ENCODE measurements at regions not wholly inside any gene's neighbourhood (a gene's known extent, or its start where the extent isn't known, plus 50 kb on each side); places are given as distances from the start of the nearest gene placed in this dataset.

DNA sequence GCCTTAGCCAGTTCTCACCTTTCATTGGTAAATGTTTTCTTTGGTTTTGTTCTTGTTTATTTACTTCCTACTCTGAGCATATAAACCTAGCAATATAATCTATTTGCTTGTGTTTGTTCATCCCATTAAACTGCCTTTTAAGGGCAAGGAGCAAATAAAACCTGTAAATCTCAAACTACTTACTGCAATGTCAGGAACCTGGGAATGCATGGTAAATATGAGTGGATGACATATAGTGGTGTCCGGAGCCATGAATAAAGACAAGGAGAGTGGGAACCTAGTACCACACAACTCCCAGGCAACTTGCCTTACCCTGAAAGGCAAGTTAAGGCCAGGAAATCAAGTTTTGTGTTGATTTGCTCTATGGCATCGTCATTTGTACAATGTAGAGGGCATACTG lies 1133.7 kb upstream of the NCAM2 start:
- Mint-ChIP-seq H3K4me3 (no peak overlapping the region), H3K27ac (no peak overlapping the region), H3K9me3 (no peaks in the 10 kb centered on the region), H3K27me3 (no peaks in the 10 kb centered on the region), H3K4me1 (no peaks in the 10 kb centered on the region), H3K36me3 (ENCODE audit: low read depth) (no peaks in the 10 kb centered on the region)
- DNase-seq = no peak
- ChIA-PET POLR2A (no interaction called here), CTCF (no interaction called here)

DNA sequence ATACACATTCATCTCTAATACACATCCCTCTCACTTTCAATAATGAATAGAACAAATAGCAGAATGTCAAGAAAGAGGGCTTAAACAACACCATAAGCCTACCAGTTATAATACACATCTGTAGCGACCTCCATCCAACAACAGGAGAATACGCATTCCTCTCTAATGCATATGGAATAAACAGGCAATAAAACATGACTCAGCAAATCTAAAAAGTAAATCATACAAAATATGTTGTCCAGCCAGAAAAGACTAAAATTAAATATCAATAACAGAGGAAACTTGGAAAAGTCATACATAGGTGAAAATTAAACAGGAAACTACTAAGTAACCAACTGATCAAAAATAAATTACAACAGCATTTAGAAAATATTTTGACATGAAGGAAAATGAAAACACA lies 1127.5 kb upstream of the NCAM2 start:
- no peaks in the 10 kb centered on the region for H3K36me3 Mint-ChIP-seq (ENCODE audit: low read depth)
- POLR2A ChIA-PET = no interaction called here
- H3K4me3 Mint-ChIP-seq = no peak overlapping the region
- H3K9me3 Mint-ChIP-seq = peaks cover 1% of the 10 kb centered on the region
- H3K4me1 Mint-ChIP-seq = no peaks in the 10 kb centered on the region
- no peak overlapping the region for H3K27ac Mint-ChIP-seq
- CTCF ChIA-PET = no interaction called here
- no peak for DNase-seq
- H3K27me3 Mint-ChIP-seq = no peaks in the 10 kb centered on the region

DNA sequence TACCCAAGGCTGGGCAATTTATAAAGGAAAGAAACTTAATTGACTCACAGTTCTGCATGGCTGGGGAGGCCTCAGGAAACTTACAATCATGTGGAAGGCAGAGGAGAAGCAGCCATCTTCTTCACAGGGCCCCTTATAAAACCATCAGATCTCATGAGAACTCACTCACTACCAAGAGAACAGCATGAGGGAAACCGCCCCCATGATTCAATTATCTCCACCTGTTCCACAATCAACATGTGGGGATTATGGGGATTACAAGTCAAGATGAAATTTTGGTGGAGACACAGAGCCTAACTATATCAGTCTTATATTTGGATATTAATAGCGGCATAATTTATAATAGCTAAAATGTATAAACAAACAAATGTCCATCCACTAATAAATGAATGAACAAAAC lies 1123.7 kb upstream of the NCAM2 start:
- Mint-ChIP-seq H3K4me1 (no peaks in the 10 kb centered on the region), H3K36me3 (ENCODE audit: low read depth) (no peaks in the 10 kb centered on the region), H3K9me3 (peaks cover 5% of the 10 kb centered on the region), H3K27ac (no peak overlapping the region), H3K4me3 (no peak overlapping the region), H3K27me3 (no peaks in the 10 kb centered on the region)
- DNase-seq = no peak
- POLR2A ChIA-PET = no interaction called here
- CTCF ChIA-PET = no interaction called here

DNA sequence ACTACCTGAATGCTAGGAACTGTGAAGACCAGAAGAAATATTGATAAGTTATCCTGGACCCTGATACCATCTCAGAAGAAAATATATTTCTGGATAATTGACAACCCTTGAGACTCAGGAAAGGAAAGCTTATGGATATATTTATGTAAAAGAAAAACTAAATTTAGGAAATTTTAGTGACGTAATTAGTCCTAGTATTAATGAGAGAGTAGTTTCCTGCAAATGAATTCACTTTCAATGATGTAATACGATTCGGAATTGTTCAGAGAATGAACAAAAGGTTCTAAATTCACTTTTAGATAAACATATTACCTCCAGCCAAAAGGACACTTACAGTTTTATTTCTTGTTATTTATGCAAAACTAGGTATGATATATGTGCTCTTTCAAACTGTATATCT lies 1120.1 kb upstream of the NCAM2 start:
- POLR2A ChIA-PET = no interaction called here

GRCh38 chr21:19899645-19900044 lies 1098.6 kb upstream of the NCAM2 start:
- ChIA-PET POLR2A (no interaction called here), CTCF (no interaction called here)
- no peak for DNase-seq
- no peaks in the 10 kb centered on the region for H3K4me1 Mint-ChIP-seq
- H3K27ac Mint-ChIP-seq = no peak overlapping the region
- H3K36me3 Mint-ChIP-seq (ENCODE audit: low read depth) = no peaks in the 10 kb centered on the region
- no peaks in the 10 kb centered on the region for H3K27me3 Mint-ChIP-seq
- H3K4me3 Mint-ChIP-seq = no peak overlapping the region
- peaks cover 16% of the 10 kb centered on the region for H3K9me3 Mint-ChIP-seq

More for the DNA sequence above, 1120.1 kb upstream of the NCAM2 start:
- no peak overlapping the region for H3K27ac Mint-ChIP-seq
- CTCF ChIA-PET = no interaction called here
- H3K36me3 Mint-ChIP-seq (ENCODE audit: low read depth) = no peaks in the 10 kb centered on the region
- no peak overlapping the region for H3K4me3 Mint-ChIP-seq
- H3K9me3 Mint-ChIP-seq = peaks cover 10% of the 10 kb centered on the region
- no peaks in the 10 kb centered on the region for H3K4me1 Mint-ChIP-seq
- DNase-seq = no peak
- no peaks in the 10 kb centered on the region for H3K27me3 Mint-ChIP-seq

DNA sequence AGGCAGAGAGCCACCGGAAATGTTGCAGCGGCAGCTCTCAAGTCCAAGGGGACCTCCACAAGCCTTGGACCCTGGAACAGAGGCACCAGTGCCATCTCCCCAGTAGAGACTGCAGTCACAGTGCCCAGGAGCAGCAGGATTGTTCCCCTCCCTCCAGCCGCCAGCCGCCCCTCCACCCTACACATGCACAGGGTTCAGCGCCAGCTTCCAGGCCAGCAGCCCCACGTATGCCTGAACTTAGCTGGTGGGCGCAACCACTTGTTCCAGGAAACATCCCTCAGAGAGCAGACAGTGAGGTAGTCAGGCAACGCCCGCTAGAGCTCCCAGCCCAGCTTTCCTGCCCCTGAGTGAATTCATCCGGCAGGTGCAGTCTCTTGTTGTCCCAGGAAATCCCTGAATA lies 1098.1 kb upstream of the NCAM2 start:
- ChIA-PET POLR2A (no interaction called here), CTCF (no interaction called here)
- peaks cover 16% of the 10 kb centered on the region for H3K9me3 Mint-ChIP-seq
- H3K4me3 Mint-ChIP-seq = no peak overlapping the region
- no peaks in the 10 kb centered on the region for H3K27me3 Mint-ChIP-seq
- no peak for DNase-seq
- H3K4me1 Mint-ChIP-seq = no peaks in the 10 kb centered on the region
- H3K36me3 Mint-ChIP-seq (ENCODE audit: low read depth) = no peaks in the 10 kb centered on the region
- H3K27ac Mint-ChIP-seq = no peak overlapping the region

DNA sequence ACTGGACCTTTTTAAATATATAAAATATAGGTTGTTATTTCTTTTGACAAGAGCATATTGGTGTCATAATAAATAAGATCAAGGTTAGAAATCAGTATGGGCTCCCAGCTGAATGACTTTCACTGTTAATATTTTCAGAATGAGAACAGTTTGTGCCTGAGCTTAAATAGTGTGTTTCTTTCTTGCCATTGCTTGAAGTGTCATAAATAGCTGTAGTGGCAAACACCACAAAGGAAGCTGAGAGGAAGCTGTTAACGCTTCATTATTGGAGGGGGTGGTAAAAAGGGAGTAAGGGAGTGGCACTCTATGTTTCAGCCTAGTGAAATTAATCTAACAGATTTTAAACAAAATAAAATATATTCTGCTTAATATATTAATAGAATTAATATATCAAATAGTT lies 1089.8 kb upstream of the NCAM2 start:
- ChIA-PET POLR2A (no interaction called here), CTCF (no interaction called here)
- Mint-ChIP-seq H3K27ac (no peak overlapping the region), H3K4me3 (no peak overlapping the region), H3K9me3 (peaks cover 2% of the 10 kb centered on the region), H3K27me3 (no peaks in the 10 kb centered on the region), H3K36me3 (ENCODE audit: low read depth) (no peaks in the 10 kb centered on the region), H3K4me1 (no peaks in the 10 kb centered on the region)
- no peak for DNase-seq

- peaks cover 6% of the 10 kb centered on the region for H3K9me3 Mint-ChIP-seq
- ChIA-PET CTCF (no interaction called here), POLR2A (no interaction called here)
- H3K27me3 Mint-ChIP-seq = no peaks in the 10 kb centered on the region
- no peak overlapping the region for H3K27ac Mint-ChIP-seq
- DNase-seq = no peak
- H3K4me3 Mint-ChIP-seq = no peak overlapping the region
- no peaks in the 10 kb centered on the region for H3K36me3 Mint-ChIP-seq (ENCODE audit: low read depth)
- no peaks in the 10 kb centered on the region for H3K4me1 Mint-ChIP-seq
Measured at GRCh38 chr21:19914028-19914427, 1084.2 kb upstream of the NCAM2 start.

GRCh38 chr21:19921211-19921610 lies 1077.0 kb upstream of the NCAM2 start:
- H3K9me3 Mint-ChIP-seq = peaks cover 11% of the 10 kb centered on the region
- H3K27me3 Mint-ChIP-seq = no peaks in the 10 kb centered on the region
- H3K4me1 Mint-ChIP-seq = no peaks in the 10 kb centered on the region
- CTCF ChIA-PET = no interaction called here
- no peak for DNase-seq
- no peak overlapping the region for H3K27ac Mint-ChIP-seq
- POLR2A ChIA-PET = no interaction called here
- no peaks in the 10 kb centered on the region for H3K36me3 Mint-ChIP-seq (ENCODE audit: low read depth)
- no peak overlapping the region for H3K4me3 Mint-ChIP-seq

DNA sequence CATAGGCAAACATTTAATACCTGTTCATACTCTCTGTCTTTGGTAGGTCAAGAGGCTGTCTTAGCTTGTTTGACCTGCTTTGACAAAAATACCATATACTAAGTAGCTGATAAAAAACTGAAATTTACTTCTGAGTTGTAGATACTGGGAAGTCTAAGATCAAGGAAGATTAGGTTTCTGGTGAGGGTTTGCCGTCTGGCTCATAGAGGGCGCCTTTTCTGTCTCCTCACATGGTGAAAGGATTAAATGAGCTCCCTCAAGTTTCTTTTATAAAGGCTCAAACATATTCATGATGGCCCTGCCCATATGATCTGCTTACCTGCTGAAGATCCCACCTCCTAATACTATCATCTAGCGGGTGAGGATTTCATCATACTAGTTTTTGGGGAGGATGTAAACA lies 1076.1 kb upstream of the NCAM2 start:
- Mint-ChIP-seq H3K4me1 (no peaks in the 10 kb centered on the region), H3K9me3 (peaks cover 7% of the 10 kb centered on the region), H3K4me3 (no peak overlapping the region), H3K36me3 (ENCODE audit: low read depth) (no peaks in the 10 kb centered on the region), H3K27me3 (no peaks in the 10 kb centered on the region), H3K27ac (no peak overlapping the region)
- POLR2A ChIA-PET = no interaction called here
- DNase-seq = no peak
- CTCF ChIA-PET = no interaction called here

DNA sequence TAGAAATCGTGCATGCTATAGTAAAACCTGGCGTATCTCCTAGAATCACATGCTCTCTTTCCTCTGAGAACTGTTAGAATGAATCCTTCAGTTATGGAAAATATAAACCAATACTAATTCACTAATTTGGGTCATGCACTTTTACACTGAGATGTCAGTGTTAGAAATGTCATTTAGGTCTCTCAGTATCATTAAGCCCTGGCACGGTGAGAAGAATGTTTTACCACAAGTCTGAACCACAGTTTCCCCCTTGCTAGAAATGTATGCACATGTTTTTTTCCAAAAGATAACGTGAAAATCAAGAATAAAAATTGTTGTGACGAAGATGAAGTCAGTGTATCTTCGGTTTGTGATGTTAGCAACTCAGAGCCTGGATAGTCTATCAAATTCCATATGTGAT lies 1062.7 kb upstream of the NCAM2 start:
- DNase-seq = no peak
- peaks cover 10% of the 10 kb centered on the region for H3K9me3 Mint-ChIP-seq
- H3K4me1 Mint-ChIP-seq = no peaks in the 10 kb centered on the region
- ChIA-PET CTCF (no interaction called here), POLR2A (no interaction called here)
- no peak overlapping the region for H3K4me3 Mint-ChIP-seq
- H3K27me3 Mint-ChIP-seq = no peaks in the 10 kb centered on the region
- H3K36me3 Mint-ChIP-seq (ENCODE audit: low read depth) = no peaks in the 10 kb centered on the region
- H3K27ac Mint-ChIP-seq = no peak overlapping the region

GRCh38 chr21:19937619-19938018 lies 1060.6 kb upstream of the NCAM2 start:
- H3K27me3 Mint-ChIP-seq = no peaks in the 10 kb centered on the region
- no peaks in the 10 kb centered on the region for H3K36me3 Mint-ChIP-seq (ENCODE audit: low read depth)
- H3K27ac Mint-ChIP-seq = no peak overlapping the region
- ChIA-PET CTCF (no interaction called here), POLR2A (no interaction called here)
- no peaks in the 10 kb centered on the region for H3K4me1 Mint-ChIP-seq
- H3K9me3 Mint-ChIP-seq = peaks cover 3% of the 10 kb centered on the region
- DNase-seq = no peak
- H3K4me3 Mint-ChIP-seq = no peak overlapping the region

- Mint-ChIP-seq H3K27me3 (no peaks in the 10 kb centered on the region), H3K4me3 (no peak overlapping the region), H3K9me3 (peaks cover 4% of the 10 kb centered on the region), H3K4me1 (no peaks in the 10 kb centered on the region), H3K36me3 (ENCODE audit: low read depth) (no peaks in the 10 kb centered on the region), H3K27ac (no peak overlapping the region)
- CTCF ChIA-PET = no interaction called here
- no peak for DNase-seq
- POLR2A ChIA-PET = no interaction called here
Measured at GRCh38 chr21:19941626-19942025, 1056.6 kb upstream of the NCAM2 start.

- H3K4me3 Mint-ChIP-seq = no peak overlapping the region
- no peaks in the 10 kb centered on the region for H3K4me1 Mint-ChIP-seq
- H3K36me3 Mint-ChIP-seq (ENCODE audit: low read depth) = no peaks in the 10 kb centered on the region
- POLR2A ChIA-PET = no interaction called here
- no peak for DNase-seq
- no peak overlapping the region for H3K27ac Mint-ChIP-seq
- no peaks in the 10 kb centered on the region for H3K27me3 Mint-ChIP-seq
- CTCF ChIA-PET = no interaction called here
- peaks cover 17% of the 10 kb centered on the region for H3K9me3 Mint-ChIP-seq
Measured at GRCh38 chr21:19950347-19950746, 1047.9 kb upstream of the NCAM2 start.

GRCh38 chr21:19969156-19969555 lies 1029.1 kb upstream of the NCAM2 start:
- Mint-ChIP-seq H3K27ac (no peak overlapping the region), H3K27me3 (no peaks in the 10 kb centered on the region), H3K4me1 (no peaks in the 10 kb centered on the region), H3K4me3 (no peak overlapping the region), H3K36me3 (ENCODE audit: low read depth) (no peaks in the 10 kb centered on the region), H3K9me3 (peaks cover 13% of the 10 kb centered on the region)
- ChIA-PET CTCF (no interaction called here), POLR2A (no interaction called here)
- no peak for DNase-seq

All from activated CD4-positive, alpha-beta T cell treated with anti-CD3 and anti-CD28 coated beads, Interleukin-2, amount 10 ng/mL, durations not matched to agents 7 days and 5 days (primary cell).